ENCODE measurements at regions not wholly inside any gene's neighbourhood (a gene's known extent, or its start where the extent isn't known, plus 50 kb on each side); places are given as distances from the start of the nearest gene placed in this dataset.

- no peak for TF ChIP-seq CTCF (conservative IDR thresholded peaks at IDR 0.05; ENCODE audit: low read length)
- no peak for TF ChIP-seq EZH2phosphoT487 (IDR thresholded peaks at IDR 0.05; ENCODE audit: borderline replicate concordance)
Observed at GRCh38 chr9:26657958-26658357, 234.6 kb downstream of the CAAP1 start.
